Liver (tissue), 8 donors: ENCODE measurements at regions not wholly inside any gene's neighbourhood (a gene's known extent, or its start where the extent isn't known, plus 50 kb on each side); places are given as distances from the start of the nearest gene placed in this dataset.

Experiments used
- DNase-seq: peaks from one replicate; pipeline ENCODE4 v3.0.0-alpha.2; 2017; ENCODE audit warnings: low spot score
- H3K27ac ChIP-seq, 2 donors: one replicate each; pipeline ENCODE4 v1.7.0; 2013; ENCODE audit warnings: inconsistent platforms in 2 of 2, low read length in 2 of 2, control low read depth in 1 of 2, low read depth in 1 of 2, mild to moderate bottlenecking in 1 of 2
- H3K27me3 ChIP-seq, 4 donors: one replicate each; pipeline versions ENCODE4 v1.6.1 to v1.7.0; 2013; ENCODE audit warnings: low read length in 3 of 4, inconsistent platforms in 1 of 4, mild to moderate bottlenecking in 1 of 4, moderate library complexity in 1 of 4; ENCODE audit not compliant: control insufficient read depth in 4 of 4, insufficient read depth in 4 of 4
- H3K36me3 ChIP-seq, 4 donors: one replicate each; pipeline versions ENCODE4 v1.6.1 to v1.7.0; 2013; ENCODE audit warnings: low read length in 3 of 4, mild to moderate bottlenecking in 3 of 4, low read depth in 1 of 4, moderate library complexity in 1 of 4; ENCODE audit not compliant: control insufficient read depth in 4 of 4, insufficient read depth in 3 of 4
- H3K4me1 ChIP-seq, 4 donors: one replicate each; pipeline versions ENCODE4 v1.6.1 to v1.7.0; 2013; ENCODE audit warnings: low read length in 3 of 4, mild to moderate bottlenecking in 3 of 4, moderate library complexity in 1 of 4; ENCODE audit not compliant: control insufficient read depth in 4 of 4, insufficient read depth in 4 of 4
- H3K4me3 ChIP-seq, 3 donors: one replicate each; pipeline versions ENCODE4 v1.6.1 to v1.7.0; 2013; ENCODE audit warnings: low read length in 3 of 3, control low read depth in 1 of 3, low read depth in 1 of 3, mild to moderate bottlenecking in 1 of 3
- H3K9ac ChIP-seq, 2 donors: one replicate each; pipeline ENCODE4 v1.7.0; 2013; ENCODE audit warnings: low read length in 2 of 2, mild to moderate bottlenecking in 2 of 2, moderate library complexity in 2 of 2, control low read depth in 1 of 2, low read depth in 1 of 2
- H3K9me3 ChIP-seq, 4 donors: one replicate each; pipeline versions ENCODE4 v1.6.1 to v1.7.0; 2013; ENCODE audit warnings: low read length in 3 of 4; ENCODE audit not compliant: control insufficient read depth in 4 of 4
- ATF3 ChIP-seq: IDR thresholded peaks from 2 replicates; pipeline ENCODE4 v1.6.1; 2016; ENCODE audit warnings: antibody characterized with exemption
- CTCF ChIP-seq: fragments of 150-350 bp; IDR thresholded peaks from 2 replicates; pipeline ENCODE4 v1.5.1; 2017; ENCODE audit warnings: improper control_type of control experiment, low read depth, low read length; ENCODE audit not compliant: missing input control
- EGR1 ChIP-seq, 2 donors: IDR thresholded peaks; 2 replicates each; pipeline ENCODE4 v1.6.1; 2016 to 2018; ENCODE audit warnings: antibody characterized with exemption in 2 of 2, low read depth in 2 of 2
- FOXA1 ChIP-seq: IDR thresholded peaks from 2 replicates; pipeline ENCODE4 v1.6.1; 2016; ENCODE audit warnings: antibody characterized with exemption
- GABPA ChIP-seq, 2 donors: IDR thresholded peaks in 1 of 2; conservative IDR thresholded peaks in 1 of 2; 2 replicates each; pipeline ENCODE4 v1.6.1; 2016; ENCODE audit warnings: antibody characterized with exemption in 2 of 2, mild to moderate bottlenecking in 1 of 2, moderate library complexity in 1 of 2
- HNF4G ChIP-seq: IDR thresholded peaks from 2 replicates; pipeline ENCODE4 v1.6.1; 2016; ENCODE audit warnings: antibody characterized with exemption
- JUND ChIP-seq, 2 donors: IDR thresholded peaks; 2 replicates each; pipeline ENCODE4 v1.6.1; 2016; ENCODE audit warnings: antibody characterized with exemption in 2 of 2
- MAX ChIP-seq: IDR thresholded peaks from 2 replicates; pipeline ENCODE4 v1.6.1; 2016; ENCODE audit warnings: antibody characterized with exemption
- NR2F2 ChIP-seq: IDR thresholded peaks from 2 replicates; pipeline ENCODE4 v1.6.1; 2016; ENCODE audit warnings: antibody characterized with exemption
- REST ChIP-seq: IDR thresholded peaks from 2 replicates; pipeline ENCODE4 v1.6.1; 2016; ENCODE audit warnings: antibody characterized with exemption, mild to moderate bottlenecking
- RXRA ChIP-seq, 2 donors: IDR thresholded peaks; 2 replicates each; pipeline ENCODE4 v1.6.1; 2017 to 2018; ENCODE audit warnings: antibody characterized with exemption in 2 of 2, mild to moderate bottlenecking in 1 of 2
- SP1 ChIP-seq: IDR thresholded peaks from 2 replicates; pipeline ENCODE4 v1.6.1; 2018; ENCODE audit warnings: antibody characterized with exemption, mild to moderate bottlenecking
- TAF1 ChIP-seq: conservative IDR thresholded peaks from 2 replicates; pipeline ENCODE4 v1.6.1; 2016; ENCODE audit warnings: antibody characterized with exemption, mild to moderate bottlenecking
- ZBTB33 ChIP-seq: IDR thresholded peaks from 2 replicates; pipeline ENCODE4 v1.6.1; 2016; ENCODE audit warnings: antibody characterized with exemption
- WGBS: extraction: QIAGEN DNeasy Blood & Tissue Kit; methylation state at CpG from one replicate; pipeline ENCODE4 v1.1.7; 2013; 5-methylcytosine and 5-hydroxymethylcytosine counted together
- donor health status: healthy.
- donor health status: healthy.
- donor health status: healthy.
- donor health status: healthy.
- donor health status: healthy.

GRCh38 chrX:142043196-142043595 is 139.5 kb downstream of the MAGEC1 start:
- 82% methylated on average over 3 of the region's 3 CpGs for WGBS
- TF ChIP-seq ATF3, result no peak
- no peak for TF ChIP-seq RXRA (IDR thresholded peaks at IDR 0.05)
- TF ChIP-seq ZBTB33, result no peak
- no peak for TF ChIP-seq FOXA1
- no peak for TF ChIP-seq HNF4G
- no peak for TF ChIP-seq MAX
- no peak for TF ChIP-seq GABPA (IDR thresholded peaks at IDR 0.05 in 1 of 2, conservative IDR thresholded peaks at IDR 0.05 in 1 of 2)
- TF ChIP-seq REST, result no peak
- no peak for TF ChIP-seq JUND (IDR thresholded peaks at IDR 0.05)
- TF ChIP-seq CTCF, result no peak
- TF ChIP-seq NR2F2, result no peak
- H3K36me3 ChIP-seq, result no peaks in the 10 kb centered on the region
- no peaks in the 10 kb centered on the region for H3K9me3 ChIP-seq
- H3K27me3 ChIP-seq, result no peaks in the 10 kb centered on the region
- no peak overlapping the region for H3K9ac ChIP-seq
- DNase-seq, result no peak
- H3K27ac ChIP-seq, result no peak overlapping the region
- H3K4me1 ChIP-seq, result no peaks in the 10 kb centered on the region
- H3K4me3 ChIP-seq, result no peak overlapping the region

GRCh38 chrX:142040906-142041305 is 137.2 kb downstream of the MAGEC1 start:
- Histone ChIP-seq H3K4me1 (no peaks in the 10 kb centered on the region), H3K36me3 (no peaks in the 10 kb centered on the region), H3K27me3 (no peaks in the 10 kb centered on the region), H3K9me3 (no peaks in the 10 kb centered on the region), H3K9ac (no peak overlapping the region), H3K27ac (no peak overlapping the region), H3K4me3 (no peak overlapping the region)
- 80% methylated on average over 6 of the region's 6 CpGs for WGBS
- DNase-seq, result no peak
- TF ChIP-seq REST (no peak), RXRA (IDR thresholded peaks at IDR 0.05) (no peak), CTCF (no peak), JUND (IDR thresholded peaks at IDR 0.05) (no peak), ZBTB33 (no peak), SP1 (no peak), GABPA (IDR thresholded peaks at IDR 0.05 in 1 of 2, conservative IDR thresholded peaks at IDR 0.05 in 1 of 2) (no peak), TAF1 (no peak), HNF4G (no peak), NR2F2 (no peak), EGR1 (IDR thresholded peaks at IDR 0.05; ENCODE audit: low read depth in 2 of 2) (no peak), ATF3 (no peak)
